ENCODE measurements at regions not wholly inside any gene's neighbourhood (a gene's known extent, or its start where the extent isn't known, plus 50 kb on each side); places are given as distances from the start of the nearest gene placed in this dataset.

GRCh38 chr22:46092670-46093410, 57.5 kb upstream of the PPARA start:
- Histone ChIP-seq H3K79me2 (ENCODE audit: insufficient read depth, low read length) (peaks cover 1% of the 10 kb centered on the region; the same call in 1 of the 2 replicates), H3T11ph (ENCODE audit: low read length) (no peak overlapping the region), H3K27ac (ENCODE audit: insufficient read length, low read depth, low read length) (no peak overlapping the region), H4K5ac (ENCODE audit: insufficient read length, low read depth, low read length) (no peak overlapping the region), H3K4me2 (ENCODE audit: insufficient read depth, insufficient read length, low read length) (no peak overlapping the region), H2BK20ac (ENCODE audit: low read depth, low read length, poor library complexity, severe bottlenecking) (no peak overlapping the region), H3K18ac (ENCODE audit: insufficient read length, low read depth, low read length) (no peak overlapping the region), H3K9ac (ENCODE audit: extremely low read depth, insufficient read length, low read length) (no peak overlapping the region), H4K20me1 (ENCODE audit: control insufficient read depth, insufficient read depth, insufficient read length) (no peaks in the 10 kb centered on the region), H4K8ac (replicated peaks; ENCODE audit: insufficient read length, low read depth, low read length) (no peak overlapping the region), H3K9me3 (ENCODE audit: control insufficient read depth, low read depth, low read length) (no peaks in the 10 kb centered on the region), H4K91ac (ENCODE audit: insufficient read length, low read depth, low read length) (no peak overlapping the region), H3K56ac (ENCODE audit: insufficient read length, low read depth, low read length) (no peak overlapping the region), H3K79me1 (ENCODE audit: insufficient read depth, low read depth, low read length, poor library complexity, severe bottlenecking) (no peaks in the 10 kb centered on the region), H2BK5ac (ENCODE audit: insufficient read length, low read length) (no peak overlapping the region), H2AFZ (ENCODE audit: low read length) (no peak overlapping the region), H2AK5ac (ENCODE audit: insufficient read length, low read length) (no peak overlapping the region), H2BK120ac (ENCODE audit: low read depth, low read length, poor library complexity, severe bottlenecking) (no peak overlapping the region), H2BK15ac (ENCODE audit: low read depth, low read length) (no peak overlapping the region), H3K23ac (ENCODE audit: insufficient read length, low read depth, low read length) (no peak overlapping the region), H2BK12ac (ENCODE audit: insufficient read length, low read depth, low read length) (no peak overlapping the region), H3K4me1 (ENCODE audit: insufficient read depth, low read length) (no peaks in the 10 kb centered on the region), H3K27me3 (ENCODE audit: insufficient read depth, low read length) (no peaks in the 10 kb centered on the region), H3K14ac (ENCODE audit: insufficient read depth, low read length) (no peak overlapping the region; the same call in 1 of the 2 replicates), H3K4ac (ENCODE audit: low read depth, low read length) (no peak overlapping the region), H3K23me2 (ENCODE audit: insufficient read length, low read depth, low read length, poor library complexity, severe bottlenecking) (no peaks in the 10 kb centered on the region)
- WGBS (ENCODE audit: extremely low coverage, insufficient read length, low lambda C conversion rate) = no CpG with 5 or more reads among the region's 21 CpGs
- Mint-ChIP-seq H3K9me3 (no peaks in the 10 kb centered on the region), H3K36me3 (ENCODE audit: insufficient read depth in 1 of 3, low read depth in 3 of 3) (no peaks in the 10 kb centered on the region), H3K4me3 (no peak overlapping the region), H3K27me3 (ENCODE audit: low read depth) (no peaks in the 10 kb centered on the region; the same call in 1 of the 2 replicates), H3K27ac (no peak overlapping the region; a peak in 1 of 7 replicates), H3K4me1 (no peaks in the 10 kb centered on the region; a peak in 1 of 4 replicates)
- TF ChIP-seq CTCF (conservative IDR thresholded peaks at IDR 0.05) = no peak
- no peak for DNase-seq
